22Rv1 (cell line): ENCODE measurements at regions not wholly inside any gene's neighbourhood (a gene's known extent, or its start where the extent isn't known, plus 50 kb on each side); places are given as distances from the start of the nearest gene placed in this dataset.

Source experiments
- H3K27ac ChIP-seq: fragments of 450-650 bp; 2 replicates; pipeline ENCODE4 v1.5.1; 2017
- ZFX ChIP-seq: fragments of 450-650 bp; IDR thresholded peaks from 2 replicates; pipeline ENCODE4 v1.6.1; 2017; ENCODE audit warnings: antibody characterized with exemption, borderline replicate concordance
- TF ChIP-seq, protein P1 (sequence below): fragments of 450-650 bp; IDR thresholded peaks from 2 replicates; pipeline ENCODE4 v1.5.1; 2017; ENCODE audit warnings: mild to moderate bottlenecking

- H3K27ac ChIP-seq = no peak overlapping the region
- TF ChIP-seq ZFX = no peak
- TF ChIP-seq, protein P1, sequence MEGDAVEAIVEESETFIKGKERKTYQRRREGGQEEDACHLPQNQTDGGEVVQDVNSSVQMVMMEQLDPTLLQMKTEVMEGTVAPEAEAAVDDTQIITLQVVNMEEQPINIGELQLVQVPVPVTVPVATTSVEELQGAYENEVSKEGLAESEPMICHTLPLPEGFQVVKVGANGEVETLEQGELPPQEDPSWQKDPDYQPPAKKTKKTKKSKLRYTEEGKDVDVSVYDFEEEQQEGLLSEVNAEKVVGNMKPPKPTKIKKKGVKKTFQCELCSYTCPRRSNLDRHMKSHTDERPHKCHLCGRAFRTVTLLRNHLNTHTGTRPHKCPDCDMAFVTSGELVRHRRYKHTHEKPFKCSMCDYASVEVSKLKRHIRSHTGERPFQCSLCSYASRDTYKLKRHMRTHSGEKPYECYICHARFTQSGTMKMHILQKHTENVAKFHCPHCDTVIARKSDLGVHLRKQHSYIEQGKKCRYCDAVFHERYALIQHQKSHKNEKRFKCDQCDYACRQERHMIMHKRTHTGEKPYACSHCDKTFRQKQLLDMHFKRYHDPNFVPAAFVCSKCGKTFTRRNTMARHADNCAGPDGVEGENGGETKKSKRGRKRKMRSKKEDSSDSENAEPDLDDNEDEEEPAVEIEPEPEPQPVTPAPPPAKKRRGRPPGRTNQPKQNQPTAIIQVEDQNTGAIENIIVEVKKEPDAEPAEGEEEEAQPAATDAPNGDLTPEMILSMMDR = no peak
Observed at GRCh38 chr9:99735041-99735440, 86.6 kb upstream of the NR4A3 start.

GRCh38 chr9:99736291-99736690 lies 85.4 kb upstream of the NR4A3 start:
- H3K27ac ChIP-seq = no peak overlapping the region
- TF ChIP-seq, protein P1 = no peak
- TF ChIP-seq ZFX = no peak

DNA sequence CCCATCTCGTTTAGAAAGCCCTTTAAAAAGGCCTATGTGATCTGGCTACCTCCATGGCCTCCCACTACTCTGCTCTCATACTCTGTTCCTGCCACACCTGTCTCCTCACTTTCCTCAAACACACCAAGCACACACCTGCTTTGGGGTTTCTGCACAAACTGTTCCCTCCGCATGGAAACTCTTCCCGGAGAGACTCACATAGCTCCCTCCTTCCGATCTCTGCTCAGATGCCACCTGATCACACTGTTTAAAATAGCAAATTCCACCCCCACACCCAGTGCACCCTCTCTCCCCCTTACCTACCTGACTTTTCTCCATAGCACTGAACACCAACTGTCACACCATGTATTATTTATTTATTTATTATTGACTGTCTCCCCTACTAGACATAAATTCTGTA lies 84.0 kb upstream of the NR4A3 start:
- H3K27ac ChIP-seq = no peak overlapping the region
- TF ChIP-seq, protein P1 = no peak
- TF ChIP-seq ZFX = no peak

GRCh38 chr9:99743006-99743405 lies 78.7 kb upstream of the NR4A3 start:
- H3K27ac ChIP-seq = no peak overlapping the region
- TF ChIP-seq, protein P1 = no peak
- no peak for TF ChIP-seq ZFX

- TF ChIP-seq ZFX = no peak
- TF ChIP-seq, protein P1 = no peak
- H3K27ac ChIP-seq = no peak overlapping the region
Observed at GRCh38 chr9:99743455-99743854, 78.2 kb upstream of the NR4A3 start.

GRCh38 chr9:99744132-99744531 lies 77.6 kb upstream of the NR4A3 start:
- TF ChIP-seq ZFX = no peak
- TF ChIP-seq, protein P1 = no peak
- no peak overlapping the region for H3K27ac ChIP-seq

DNA sequence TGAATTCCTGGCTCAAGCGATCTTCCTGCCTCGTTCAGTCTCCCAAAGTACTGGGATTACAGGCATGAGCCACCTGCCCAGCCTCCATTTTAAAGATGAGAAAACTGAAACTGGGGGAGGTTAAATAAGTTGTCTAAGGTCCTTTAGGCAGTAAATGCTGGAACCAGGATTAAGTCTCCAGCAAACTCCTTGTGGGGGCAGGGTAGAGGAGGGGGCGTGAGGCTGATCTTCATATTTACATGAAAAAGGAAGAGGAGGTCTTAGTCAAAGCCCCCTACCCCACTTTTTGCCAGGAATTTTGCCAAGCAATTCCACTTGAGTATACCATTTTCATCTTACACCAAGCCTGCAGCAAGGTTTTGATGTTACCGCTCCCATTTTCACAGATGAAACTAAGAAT lies 76.6 kb upstream of the NR4A3 start:
- H3K27ac ChIP-seq = no peak overlapping the region
- TF ChIP-seq, protein P1 = no peak
- no peak for TF ChIP-seq ZFX
